ENCODE measurements at regions not wholly inside any gene's neighbourhood (a gene's known extent, or its start where the extent isn't known, plus 50 kb on each side); places are given as distances from the start of the nearest gene placed in this dataset.
"Not testable (repeated sequence)": the region's sequence is repeated elsewhere in the genome, so short reads cannot be mapped to it uniquely, and the experiment has no call there.

DNA sequence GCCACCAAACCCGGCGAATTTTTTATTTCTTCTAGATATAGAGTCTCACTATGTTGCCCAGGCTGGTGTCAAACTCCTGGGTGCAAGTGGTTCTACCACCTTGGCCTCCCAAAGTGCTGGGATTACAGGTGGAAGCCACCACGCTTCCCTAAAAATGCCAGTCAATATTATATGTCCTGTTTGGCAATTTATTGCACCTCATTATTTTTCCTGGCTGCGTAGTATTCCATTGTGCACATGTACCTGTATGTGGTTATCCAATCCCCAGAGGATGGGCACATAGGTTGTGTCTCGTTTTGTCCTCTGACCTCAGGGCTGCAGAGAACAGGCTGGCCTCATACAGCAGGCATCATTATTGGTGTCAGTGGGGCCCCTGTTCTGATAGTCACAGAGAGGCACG is 181.7 kb downstream of the C9orf50 start:
- peaks cover 25% of the 10 kb centered on the region for H3K4me1 Mint-ChIP-seq (ENCODE audit: low read depth)
- H3K9me3 Mint-ChIP-seq, result no peaks in the 10 kb centered on the region
- peaks cover 36% of the 10 kb centered on the region for H3K27me3 Mint-ChIP-seq
- no peak overlapping the region for H3K27ac Mint-ChIP-seq
- H3K4me3 Mint-ChIP-seq, result no peak overlapping the region
- H3K36me3 Mint-ChIP-seq (ENCODE audit: low read depth), result no peaks in the 10 kb centered on the region

DNA sequence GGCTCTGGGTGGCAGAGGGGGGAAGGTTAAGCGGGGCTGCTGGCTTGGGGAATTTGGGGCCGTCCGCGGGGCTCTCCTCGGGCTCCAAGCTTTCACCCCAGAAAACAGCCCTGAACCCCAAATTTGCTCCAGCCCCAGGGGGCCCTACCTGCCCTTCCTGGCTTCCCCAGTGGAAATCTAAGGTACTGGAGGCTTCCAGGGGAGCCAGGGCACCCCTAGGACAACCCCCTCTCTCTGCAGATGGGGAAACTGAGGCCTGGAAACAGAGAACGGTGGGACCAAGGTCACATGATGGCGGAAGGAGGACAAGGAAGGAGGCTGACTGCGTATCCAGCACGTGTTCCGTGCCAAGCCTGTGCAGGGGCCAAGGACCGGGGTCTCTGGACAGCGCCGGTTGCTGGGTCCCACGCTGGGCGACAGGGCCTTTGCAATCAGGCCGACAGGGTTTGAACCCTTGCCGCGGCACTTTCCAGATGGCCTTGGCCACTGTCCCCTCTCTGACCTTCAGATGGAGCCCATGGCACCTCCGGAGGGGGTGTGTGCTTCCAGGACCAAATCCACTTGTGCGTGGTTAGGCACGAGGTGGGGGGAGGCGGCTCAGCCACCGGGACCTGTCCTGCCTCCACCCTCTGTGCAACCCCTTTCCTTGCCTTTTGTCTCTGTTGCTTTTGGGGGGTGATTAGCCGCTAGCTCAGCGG is 183.1 kb downstream of the C9orf50 start:
- Mint-ChIP-seq H3K4me3 (peak overlapping the region; percentile 59), H3K4me1 (ENCODE audit: low read depth) (peaks cover 25% of the 10 kb centered on the region), H3K27ac (no peak overlapping the region), H3K9me3 (no peaks in the 10 kb centered on the region), H3K27me3 (peaks cover 36% of the 10 kb centered on the region), H3K36me3 (ENCODE audit: low read depth) (no peaks in the 10 kb centered on the region)

GRCh38 chr9:129436751-129437625 is 183.9 kb downstream of the C9orf50 start:
- Mint-ChIP-seq H3K4me3 (peak overlapping the region; percentile 76), H3K27ac (no peak overlapping the region), H3K27me3 (peaks cover 36% of the 10 kb centered on the region), H3K36me3 (ENCODE audit: low read depth) (no peaks in the 10 kb centered on the region), H3K9me3 (no peaks in the 10 kb centered on the region), H3K4me1 (ENCODE audit: low read depth) (peaks cover 25% of the 10 kb centered on the region)

- H3K36me3 Mint-ChIP-seq (ENCODE audit: low read depth), result no peaks in the 10 kb centered on the region
- no peak overlapping the region for H3K27ac Mint-ChIP-seq
- no peak overlapping the region for H3K4me3 Mint-ChIP-seq
- peaks cover 36% of the 10 kb centered on the region for H3K27me3 Mint-ChIP-seq
- H3K9me3 Mint-ChIP-seq, result no peaks in the 10 kb centered on the region
- peaks cover 25% of the 10 kb centered on the region for H3K4me1 Mint-ChIP-seq (ENCODE audit: low read depth)
These were observed 184.7 kb downstream of the C9orf50 start for GRCh38 chr9:129435988-129436717.

- Mint-ChIP-seq H3K4me1 (ENCODE audit: low read depth) (peaks cover 18% of the 10 kb centered on the region), H3K27me3 (peaks cover 35% of the 10 kb centered on the region), H3K9me3 (no peaks in the 10 kb centered on the region), H3K4me3 (no peak overlapping the region), H3K27ac (no peak overlapping the region), H3K36me3 (ENCODE audit: low read depth) (no peaks in the 10 kb centered on the region)
These were observed 185.6 kb downstream of the C9orf50 start for GRCh38 chr9:129435291-129435690.

GRCh38 chr9:129434187-129434586 is 186.7 kb downstream of the C9orf50 start:
- H3K36me3 Mint-ChIP-seq (ENCODE audit: low read depth), result no peaks in the 10 kb centered on the region
- peaks cover 26% of the 10 kb centered on the region for H3K27me3 Mint-ChIP-seq
- no peak overlapping the region for H3K27ac Mint-ChIP-seq
- H3K4me3 Mint-ChIP-seq, result no peak overlapping the region
- peaks cover 17% of the 10 kb centered on the region for H3K4me1 Mint-ChIP-seq (ENCODE audit: low read depth)
- no peaks in the 10 kb centered on the region for H3K9me3 Mint-ChIP-seq

GRCh38 chr9:129432297-129433154 is 188.4 kb downstream of the C9orf50 start:
- Mint-ChIP-seq H3K36me3 (ENCODE audit: low read depth) (no peaks in the 10 kb centered on the region), H3K27ac (no peak overlapping the region), H3K9me3 (no peaks in the 10 kb centered on the region), H3K4me1 (ENCODE audit: low read depth) (peaks cover 6% of the 10 kb centered on the region), H3K4me3 (no peak overlapping the region), H3K27me3 (peaks cover 10% of the 10 kb centered on the region)

DNA sequence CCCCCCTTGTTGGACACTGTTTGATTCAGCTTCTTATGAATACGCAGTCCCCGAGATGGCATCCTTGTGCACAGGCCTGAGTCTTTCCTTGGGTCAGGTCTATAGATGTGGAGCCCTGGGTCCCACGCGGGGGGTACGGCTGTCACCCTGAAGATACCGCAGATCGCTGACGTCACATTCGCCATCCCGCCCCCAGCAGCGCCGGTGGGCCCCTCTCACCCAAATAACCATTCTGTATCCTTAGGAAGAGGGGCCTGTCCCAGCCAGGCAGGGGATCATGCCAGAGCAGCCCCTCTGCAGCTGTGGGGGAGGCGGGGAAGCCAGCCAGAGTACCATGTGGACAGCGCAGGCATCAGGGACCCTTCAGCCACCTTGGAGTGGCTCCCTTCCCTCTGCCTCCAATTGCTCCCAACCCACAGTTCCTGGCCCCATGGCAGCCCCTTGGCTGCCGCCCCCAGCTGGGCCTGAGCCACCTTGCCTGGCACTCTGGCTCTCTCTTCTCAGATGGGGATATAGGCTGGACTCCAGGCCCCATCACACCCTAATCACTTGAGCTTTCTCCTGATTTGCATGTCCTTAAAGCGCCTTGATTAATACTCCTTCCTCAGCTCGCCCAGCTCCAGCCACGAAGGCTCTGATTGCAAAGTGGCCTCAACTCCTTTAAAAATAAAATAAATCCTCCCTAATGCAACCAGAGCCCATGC is 189.8 kb downstream of the C9orf50 start:
- Mint-ChIP-seq H3K9me3 (no peaks in the 10 kb centered on the region), H3K4me3 (no peak overlapping the region), H3K4me1 (ENCODE audit: low read depth) (no peaks in the 10 kb centered on the region), H3K27me3 (no peaks in the 10 kb centered on the region), H3K27ac (no peak overlapping the region), H3K36me3 (ENCODE audit: low read depth) (no peaks in the 10 kb centered on the region)

GRCh38 chr9:129428864-129429577 is 191.9 kb downstream of the C9orf50 start:
- no peaks in the 10 kb centered on the region for H3K36me3 Mint-ChIP-seq (ENCODE audit: low read depth)
- no peaks in the 10 kb centered on the region for H3K4me1 Mint-ChIP-seq (ENCODE audit: low read depth)
- H3K9me3 Mint-ChIP-seq, result no peaks in the 10 kb centered on the region
- H3K4me3 Mint-ChIP-seq, result no peak overlapping the region
- H3K27me3 Mint-ChIP-seq, result no peaks in the 10 kb centered on the region
- no peak overlapping the region for H3K27ac Mint-ChIP-seq

DNA sequence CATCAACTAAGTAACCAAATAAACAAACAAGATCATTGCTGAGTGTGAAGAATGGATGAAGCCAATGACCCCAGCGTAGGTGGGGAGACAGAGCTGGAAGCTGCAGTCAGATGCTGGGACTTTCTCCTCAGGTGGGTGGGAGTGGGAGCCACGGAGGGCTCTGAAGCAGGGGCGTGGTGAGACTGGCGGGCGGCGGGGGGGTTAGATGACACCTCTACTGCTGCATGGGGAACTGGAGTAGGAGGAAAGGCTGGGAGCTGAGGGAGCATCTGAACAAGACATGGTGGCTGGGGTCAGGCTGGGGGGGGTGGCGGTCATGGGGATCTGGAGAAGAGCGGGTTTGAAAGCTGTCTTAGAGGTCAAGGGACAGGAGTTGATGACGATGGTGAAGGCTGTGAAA is 193.8 kb downstream of the C9orf50 start:
- H3K27ac Mint-ChIP-seq, result no peak overlapping the region
- no peaks in the 10 kb centered on the region for H3K27me3 Mint-ChIP-seq
- no peaks in the 10 kb centered on the region for H3K36me3 Mint-ChIP-seq (ENCODE audit: low read depth)
- H3K4me3 Mint-ChIP-seq, result no peak overlapping the region
- H3K4me1 Mint-ChIP-seq (ENCODE audit: low read depth), result peaks cover 13% of the 10 kb centered on the region
- H3K9me3 Mint-ChIP-seq, result no peaks in the 10 kb centered on the region

DNA sequence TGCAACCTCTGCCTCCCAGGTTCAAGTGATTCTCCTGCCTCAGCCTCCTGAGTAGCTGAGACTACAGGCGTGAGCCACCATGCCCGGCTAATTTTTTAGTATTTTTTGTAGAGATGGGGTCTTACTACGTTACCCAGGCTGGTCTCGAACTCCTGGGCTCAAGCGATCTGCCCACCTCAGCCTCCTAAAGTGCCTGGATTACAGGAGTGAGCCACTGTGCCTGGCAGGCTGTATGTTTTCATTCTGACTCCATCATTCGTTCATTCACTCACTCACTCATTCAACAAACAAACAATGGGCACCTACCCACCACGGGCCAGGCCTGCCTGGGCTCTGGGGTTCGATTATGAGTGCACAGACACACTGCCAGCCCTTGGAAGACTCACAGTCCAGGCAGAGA is 197.1 kb downstream of the C9orf50 start:
- peaks cover 20% of the 10 kb centered on the region for H3K4me1 Mint-ChIP-seq (ENCODE audit: low read depth)
- not testable (repeated sequence) for H3K27me3 Mint-ChIP-seq; H3K9me3 Mint-ChIP-seq; H3K27ac Mint-ChIP-seq; H3K4me3 Mint-ChIP-seq; H3K36me3 Mint-ChIP-seq (ENCODE audit: low read depth)

DNA sequence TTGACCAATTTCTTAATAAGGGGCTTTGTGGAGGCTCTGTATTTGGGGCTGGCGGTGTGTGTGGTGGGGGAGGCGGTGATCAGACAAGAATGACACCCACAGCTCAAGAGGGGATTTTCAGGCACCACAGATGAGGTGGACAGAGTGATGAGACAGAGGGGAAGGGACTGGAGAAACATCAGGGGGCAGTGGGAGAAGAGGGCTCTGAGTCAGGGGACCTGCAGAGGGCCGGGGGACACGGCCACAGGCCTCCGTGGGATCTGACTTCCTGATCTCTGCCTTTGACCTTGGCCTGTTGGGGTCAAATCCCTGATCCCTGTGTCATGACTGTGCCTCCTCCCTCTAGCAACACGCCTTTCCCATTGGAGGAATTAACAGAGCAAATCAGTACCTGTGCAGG is 197.7 kb downstream of the C9orf50 start:
- H3K27me3 Mint-ChIP-seq, result no peaks in the 10 kb centered on the region
- no peaks in the 10 kb centered on the region for H3K9me3 Mint-ChIP-seq
- peaks cover 20% of the 10 kb centered on the region for H3K4me1 Mint-ChIP-seq (ENCODE audit: low read depth)
- H3K27ac Mint-ChIP-seq, result peak overlapping the region; percentile 56
- no peak overlapping the region for H3K4me3 Mint-ChIP-seq
- no peaks in the 10 kb centered on the region for H3K36me3 Mint-ChIP-seq (ENCODE audit: low read depth)

GRCh38 chr9:129422843-129423192 is 198.1 kb downstream of the C9orf50 start:
- H3K27me3 Mint-ChIP-seq, result no peaks in the 10 kb centered on the region
- H3K9me3 Mint-ChIP-seq, result no peaks in the 10 kb centered on the region
- H3K4me1 Mint-ChIP-seq (ENCODE audit: low read depth), result peaks cover 20% of the 10 kb centered on the region
- H3K27ac Mint-ChIP-seq, result peak overlapping the region; percentile 54
- H3K36me3 Mint-ChIP-seq (ENCODE audit: low read depth), result no peaks in the 10 kb centered on the region
- no peak overlapping the region for H3K4me3 Mint-ChIP-seq

Measured in stimulated activated naive CD8-positive, alpha-beta T cell treated with anti-CD3 and anti-CD28 coated beads, Interleukin-15, Interleukin-2, amounts not matched to agents 100 ng/mL and 50 ng/mL, for 24 hours (primary cell).